IMR-90 (cell line): ENCODE measurements at regions not wholly inside any gene's neighbourhood (a gene's known extent, or its start where the extent isn't known, plus 50 kb on each side); places are given as distances from the start of the nearest gene placed in this dataset.

Experiments used
- SMC3 ChIP-seq: fragments of 150-350 bp; IDR thresholded peaks from 2 replicates; pipeline ENCODE4 v1.6.1; 2016; ENCODE audit warnings: low read depth, mild to moderate bottlenecking, antibody characterized with exemption, low read length, moderate library complexity
- TF ChIP-seq, protein P1 (sequence below): conservative IDR thresholded peaks from 2 replicates; pipeline ENCODE4 v1.5.1; 2012; ENCODE audit warnings: mild to moderate bottlenecking, low read depth, low read length, improper control_type of control experiment

DNA sequence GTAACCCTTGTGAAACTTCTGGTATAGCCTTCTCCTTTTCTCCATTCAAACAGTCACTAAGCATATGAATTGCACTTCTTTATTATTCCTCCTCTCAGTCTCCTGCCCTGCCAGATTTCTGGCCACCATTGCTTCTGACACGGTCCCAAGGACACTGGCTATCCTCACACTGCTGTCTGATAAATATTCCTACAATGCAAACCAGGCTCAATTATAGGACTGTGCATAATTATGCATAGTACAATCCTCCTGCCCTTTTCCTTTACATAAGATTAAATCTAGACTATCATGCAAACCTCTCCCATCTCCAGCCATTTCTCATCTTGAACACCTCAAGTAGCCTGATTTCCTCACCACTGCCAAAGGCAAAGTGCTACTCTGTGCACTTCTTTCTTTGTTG is 704.3 kb upstream of the ADAMTS5 start:
- TF ChIP-seq, protein P1, sequence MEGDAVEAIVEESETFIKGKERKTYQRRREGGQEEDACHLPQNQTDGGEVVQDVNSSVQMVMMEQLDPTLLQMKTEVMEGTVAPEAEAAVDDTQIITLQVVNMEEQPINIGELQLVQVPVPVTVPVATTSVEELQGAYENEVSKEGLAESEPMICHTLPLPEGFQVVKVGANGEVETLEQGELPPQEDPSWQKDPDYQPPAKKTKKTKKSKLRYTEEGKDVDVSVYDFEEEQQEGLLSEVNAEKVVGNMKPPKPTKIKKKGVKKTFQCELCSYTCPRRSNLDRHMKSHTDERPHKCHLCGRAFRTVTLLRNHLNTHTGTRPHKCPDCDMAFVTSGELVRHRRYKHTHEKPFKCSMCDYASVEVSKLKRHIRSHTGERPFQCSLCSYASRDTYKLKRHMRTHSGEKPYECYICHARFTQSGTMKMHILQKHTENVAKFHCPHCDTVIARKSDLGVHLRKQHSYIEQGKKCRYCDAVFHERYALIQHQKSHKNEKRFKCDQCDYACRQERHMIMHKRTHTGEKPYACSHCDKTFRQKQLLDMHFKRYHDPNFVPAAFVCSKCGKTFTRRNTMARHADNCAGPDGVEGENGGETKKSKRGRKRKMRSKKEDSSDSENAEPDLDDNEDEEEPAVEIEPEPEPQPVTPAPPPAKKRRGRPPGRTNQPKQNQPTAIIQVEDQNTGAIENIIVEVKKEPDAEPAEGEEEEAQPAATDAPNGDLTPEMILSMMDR: no peak
- TF ChIP-seq SMC3: no peak
